NB4 (cell line): ENCODE measurements at regions not wholly inside any gene's neighbourhood (a gene's known extent, or its start where the extent isn't known, plus 50 kb on each side); places are given as distances from the start of the nearest gene placed in this dataset.

ENCODE experiments used
- CTCF ChIP-seq: IDR thresholded peaks from one replicate; pipeline ENCODE4 v1.5.1; 2012; ENCODE audit warnings: low read depth, low read length
- POLR2A ChIP-seq: IDR thresholded peaks from 2 replicates; pipeline ENCODE4 v1.6.1; 2011; ENCODE audit warnings: mild to moderate bottlenecking; ENCODE audit not compliant: insufficient read length; ENCODE audit errors: extremely low read depth

- TF ChIP-seq CTCF, result no peak
- no peak for TF ChIP-seq POLR2A
Measured at GRCh38 chr2:163919717-163920116, 183.9 kb upstream of the FIGN start.
